HG02571 (cell line): ENCODE measurements at regions not wholly inside any gene's neighbourhood (a gene's known extent, or its start where the extent isn't known, plus 50 kb on each side); places are given as distances from the start of the nearest gene placed in this dataset.
A peak's percentile ranks its signal among the peaks of the same experiment; 100 is the strongest.

ENCODE experiments used
- ATAC-seq: cut with Tn5 transposase; IDR thresholded peaks from one replicate; pipeline ENCODE4 v1.9.1; 2021; ENCODE audit warnings: mild to moderate bottlenecking, moderate library complexity; ENCODE audit not compliant: unreplicated experiment

GRCh38 chr9:626596-626995 lies 214.9 kb upstream of the DMRT1 start:
- peak; percentile 59 for ATAC-seq

GRCh38 chr9:627336-627970 lies 214.0 kb upstream of the DMRT1 start:
- no peak for ATAC-seq

- no peak for ATAC-seq
Measured at GRCh38 chr9:629146-629545, 212.4 kb upstream of the DMRT1 start.

GRCh38 chr9:630817-631216 lies 210.7 kb upstream of the DMRT1 start:
- ATAC-seq: no peak

GRCh38 chr9:631596-631995 lies 209.9 kb upstream of the DMRT1 start:
- no peak for ATAC-seq

GRCh38 chr9:633461-633860 lies 208.0 kb upstream of the DMRT1 start:
- no peak for ATAC-seq

- no peak for ATAC-seq
Measured at GRCh38 chr9:636931-637591, 204.4 kb upstream of the DMRT1 start.

GRCh38 chr9:638152-638551 lies 203.3 kb upstream of the DMRT1 start:
- no peak for ATAC-seq

GRCh38 chr9:642014-642413 lies 199.5 kb upstream of the DMRT1 start:
- ATAC-seq: no peak

- ATAC-seq: no peak
Measured at GRCh38 chr9:643966-644365, 197.5 kb upstream of the DMRT1 start.

- no peak for ATAC-seq
Measured at GRCh38 chr9:647522-647921, 194.0 kb upstream of the DMRT1 start.

- no peak for ATAC-seq
Measured at GRCh38 chr9:649128-650074, 192.1 kb upstream of the DMRT1 start.

- ATAC-seq: no peak
Measured at GRCh38 chr9:650362-650761, 191.1 kb upstream of the DMRT1 start.

- no peak for ATAC-seq
Measured at GRCh38 chr9:651371-651770, 190.1 kb upstream of the DMRT1 start.

- ATAC-seq: no peak
Measured at GRCh38 chr9:652914-653313, 188.6 kb upstream of the DMRT1 start.

- no peak for ATAC-seq
Measured at GRCh38 chr9:653421-653820, 188.1 kb upstream of the DMRT1 start.

GRCh38 chr9:653856-654387 lies 187.6 kb upstream of the DMRT1 start:
- ATAC-seq: no peak

GRCh38 chr9:655875-656274 lies 185.6 kb upstream of the DMRT1 start:
- no peak for ATAC-seq

GRCh38 chr9:656926-657568 lies 184.4 kb upstream of the DMRT1 start:
- no peak for ATAC-seq

- no peak for ATAC-seq
Measured at GRCh38 chr9:659286-659685, 182.2 kb upstream of the DMRT1 start.

GRCh38 chr9:660227-660626 lies 181.3 kb upstream of the DMRT1 start:
- ATAC-seq: no peak
